Activated CD8-positive, alpha-beta memory T cell treated with anti-CD3 and anti-CD28 coated beads, Interleukin-2, amount 50 U/mL, for 24 hours (primary cell): ENCODE measurements at regions not wholly inside any gene's neighbourhood (a gene's known extent, or its start where the extent isn't known, plus 50 kb on each side); places are given as distances from the start of the nearest gene placed in this dataset.
"Not testable (repeated sequence)": the region's sequence is repeated elsewhere in the genome, so short reads cannot be mapped to it uniquely, and the experiment has no call there.

Source experiments
- DNase-seq: peaks from one replicate; pipeline ENCODE4 v3.0.0-alpha.2; 2020; ENCODE audit errors: extremely low read depth

DNA sequence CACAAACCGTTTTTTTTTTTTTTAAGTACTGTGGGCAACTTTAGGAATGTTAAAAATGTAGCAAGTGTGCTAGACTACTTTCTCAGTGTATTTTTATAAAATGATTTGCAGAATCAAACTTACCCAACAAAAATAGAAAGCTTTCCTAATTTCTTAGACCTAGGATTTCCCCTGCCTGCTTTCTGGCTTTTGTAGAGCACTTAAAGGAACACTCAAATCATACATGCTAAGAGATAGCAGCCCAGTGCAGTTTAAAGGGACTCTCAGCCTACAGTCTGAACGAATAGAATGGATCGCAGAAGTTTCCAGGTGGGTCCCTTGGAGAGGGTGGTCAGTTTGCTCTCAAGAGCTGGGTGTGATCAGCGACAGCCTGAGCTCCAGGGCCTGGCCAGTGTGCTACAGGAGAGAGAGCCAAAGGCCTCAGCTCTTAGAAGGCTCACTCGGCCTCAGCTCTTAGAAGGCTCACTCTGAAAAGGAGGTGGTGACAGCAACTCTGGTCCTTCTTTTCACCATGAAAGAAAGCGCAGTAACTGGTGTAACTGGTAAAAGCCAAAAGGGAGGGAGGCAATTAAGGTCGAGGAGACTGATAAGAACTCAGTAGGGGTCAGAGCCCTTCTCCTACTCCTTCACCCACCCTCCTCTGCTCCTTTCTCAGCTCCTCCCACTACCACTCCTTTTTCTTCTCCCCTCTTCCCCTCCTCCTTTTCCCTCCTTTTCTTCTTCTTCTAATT, 142.4 kb downstream of the ZFP64 start:
- DNase-seq: no peak

DNA sequence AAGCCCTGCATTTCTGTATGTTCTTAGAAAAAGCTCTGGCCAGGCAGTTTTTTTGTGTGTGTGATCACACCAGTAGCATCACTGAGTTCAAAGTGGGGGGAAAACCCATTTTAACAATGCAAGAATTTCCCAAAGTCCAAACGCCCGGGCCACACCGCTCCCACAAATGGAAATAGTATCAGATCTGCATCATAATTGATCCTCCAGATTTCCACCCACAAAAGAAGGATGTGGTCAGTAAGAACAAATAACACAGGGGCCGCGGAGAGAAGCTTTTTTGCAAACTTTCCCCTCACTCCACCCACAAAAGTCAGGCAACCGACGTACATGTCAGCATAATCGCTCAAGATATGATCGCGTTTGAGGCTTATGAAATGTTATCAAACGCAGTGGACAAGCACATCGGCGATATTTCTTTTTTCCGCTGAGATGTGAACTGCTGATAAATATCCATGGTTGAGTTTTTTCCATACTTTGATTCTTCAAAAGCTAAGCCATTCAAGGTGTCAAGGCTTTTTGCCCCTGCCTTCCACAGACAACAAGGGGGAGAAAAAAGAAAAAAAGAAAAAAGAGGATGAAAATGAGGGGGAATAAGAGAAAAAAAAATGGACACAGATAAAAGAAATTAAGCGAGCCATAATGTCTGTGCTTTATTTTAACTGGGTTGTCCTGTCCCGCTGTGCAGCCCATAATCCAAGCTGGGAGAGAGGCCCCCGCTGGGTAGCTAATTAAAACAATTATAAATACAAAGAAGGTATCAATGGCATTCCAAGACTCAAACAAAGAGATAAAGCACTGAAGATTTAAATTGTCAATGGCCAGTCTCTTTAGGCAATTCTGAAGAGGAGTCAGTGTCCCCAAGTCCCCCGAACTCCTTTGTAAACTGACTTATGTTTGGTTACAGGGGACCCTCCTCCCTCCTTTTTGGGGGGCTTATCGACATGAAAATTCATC, 143.5 kb downstream of the ZFP64 start:
- DNase-seq: peak; percentile 15

DNA sequence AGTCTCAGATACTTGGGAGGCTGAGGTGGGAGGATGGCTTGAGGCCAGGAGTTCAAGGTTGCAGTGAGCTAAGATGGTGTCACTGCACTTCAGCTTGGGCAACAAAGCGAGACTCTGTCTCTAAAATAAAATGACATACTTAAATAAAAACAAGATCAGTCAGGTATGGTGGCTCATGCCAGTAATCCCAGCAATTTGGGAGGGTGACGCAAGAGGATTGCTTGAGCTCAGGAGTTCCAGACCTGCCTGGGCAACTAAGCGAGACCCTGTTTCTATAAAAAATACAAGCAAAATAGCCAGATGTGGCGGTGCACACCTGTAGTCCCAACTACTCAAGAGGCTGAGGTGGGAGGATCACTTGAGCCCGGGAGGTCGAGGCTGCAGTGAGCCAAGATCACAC, 149.6 kb downstream of the ZFP64 start:
- no peak for DNase-seq

- no peak for DNase-seq
Measured at GRCh38 chr20:52039790-52040189, 151.8 kb downstream of the ZFP64 start.

DNA sequence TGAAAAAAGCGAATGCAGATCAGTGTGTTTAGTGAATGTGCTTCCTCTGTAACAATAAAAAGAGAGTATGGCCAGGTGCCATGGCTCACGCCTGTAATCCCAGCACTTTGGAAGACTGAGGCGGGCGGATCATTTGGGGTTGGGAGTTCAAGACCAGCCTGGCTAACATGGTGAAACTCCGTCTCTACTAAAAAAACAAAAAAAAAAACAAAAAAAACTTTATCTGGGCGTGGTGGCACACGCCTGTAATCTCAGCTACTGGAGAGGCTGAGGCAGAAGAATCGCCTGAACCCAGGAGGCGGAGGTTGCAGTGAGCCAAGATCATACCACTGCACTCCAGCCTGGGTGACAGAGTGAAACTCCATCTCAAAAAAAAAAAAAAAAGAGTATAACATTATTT, 152.9 kb downstream of the ZFP64 start:
- DNase-seq: not testable (repeated sequence)

GRCh38 chr20:52037370-52037769, 154.2 kb downstream of the ZFP64 start:
- no peak for DNase-seq

GRCh38 chr20:52035977-52036376, 155.6 kb downstream of the ZFP64 start:
- DNase-seq: no peak

DNA sequence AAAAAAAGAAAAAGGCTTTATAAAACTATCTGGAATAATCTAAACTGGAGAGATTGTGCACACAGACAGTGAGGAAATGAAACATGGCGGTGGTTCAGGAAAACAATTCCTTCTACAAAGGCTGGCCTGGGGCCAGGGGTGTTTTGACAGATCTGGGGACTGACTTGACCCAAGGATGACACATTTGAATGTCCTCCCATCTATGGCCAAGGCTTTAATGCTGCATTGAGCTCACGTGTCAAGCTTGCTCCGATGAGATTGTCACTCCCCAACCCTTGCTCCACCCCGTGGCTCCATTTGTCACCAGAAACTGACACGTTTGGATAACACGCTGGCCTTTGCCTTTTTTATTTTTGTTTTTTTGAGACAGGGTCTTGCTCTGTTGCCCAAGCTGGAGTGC, 156.1 kb downstream of the ZFP64 start:
- DNase-seq: no peak

DNA sequence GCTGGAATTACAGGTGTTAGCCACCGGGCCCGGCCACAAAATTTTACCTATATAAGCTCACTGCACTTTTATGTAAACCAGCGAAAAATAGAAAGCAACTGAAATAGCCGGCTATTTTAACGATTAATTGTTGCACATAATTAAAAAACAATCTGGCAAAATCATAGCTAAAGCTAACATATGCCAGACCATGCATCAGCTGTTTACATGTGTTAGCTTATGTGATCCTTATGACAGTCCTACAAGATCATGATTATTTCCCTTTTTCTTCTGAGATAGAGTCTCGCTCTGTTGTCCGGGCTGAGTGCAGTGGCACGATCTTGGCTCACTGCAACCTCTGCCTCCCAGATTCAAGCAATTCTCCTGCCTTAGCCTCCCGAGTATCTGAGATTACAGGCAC, 157.0 kb downstream of the ZFP64 start:
- DNase-seq: no peak

GRCh38 chr20:52033313-52033712, 158.3 kb downstream of the ZFP64 start:
- no peak for DNase-seq

GRCh38 chr20:52032304-52032683, 159.3 kb downstream of the ZFP64 start:
- not testable (repeated sequence) for DNase-seq

DNA sequence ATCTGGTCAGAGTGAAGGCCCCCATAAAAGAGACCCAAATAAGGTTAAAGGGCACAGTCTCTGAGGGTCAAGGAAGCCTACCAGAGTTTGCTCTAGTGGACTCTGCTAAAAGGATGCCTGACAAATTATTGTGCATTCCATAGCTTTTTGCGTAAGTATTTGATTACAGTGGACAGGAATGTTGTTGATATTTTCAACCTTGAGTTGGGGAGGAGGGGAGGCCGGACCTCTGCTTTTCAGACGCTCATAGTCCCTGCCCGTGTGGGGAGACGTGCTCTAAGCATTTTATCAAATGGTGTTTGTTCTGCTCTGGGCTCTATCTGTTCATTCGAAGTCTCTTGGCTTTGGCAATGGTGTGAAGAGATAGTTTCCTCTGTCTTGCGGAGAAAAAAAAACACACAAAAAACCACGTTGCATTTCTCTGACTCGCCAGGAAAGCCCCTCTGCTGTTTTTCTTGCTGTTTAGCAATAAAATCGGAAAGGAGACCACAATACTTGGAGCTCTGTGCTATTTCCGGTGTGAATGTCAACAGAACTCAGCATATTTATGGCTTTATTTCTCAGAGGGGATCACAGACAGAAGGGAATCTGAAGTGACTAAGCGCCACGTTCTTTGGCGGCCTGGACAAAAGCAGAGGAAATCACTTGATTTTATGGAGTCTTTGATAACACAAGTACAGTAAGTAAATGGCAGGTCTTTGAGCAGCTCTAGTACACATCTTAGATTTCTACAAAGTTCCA, 159.8 kb downstream of the ZFP64 start:
- DNase-seq: no peak

DNA sequence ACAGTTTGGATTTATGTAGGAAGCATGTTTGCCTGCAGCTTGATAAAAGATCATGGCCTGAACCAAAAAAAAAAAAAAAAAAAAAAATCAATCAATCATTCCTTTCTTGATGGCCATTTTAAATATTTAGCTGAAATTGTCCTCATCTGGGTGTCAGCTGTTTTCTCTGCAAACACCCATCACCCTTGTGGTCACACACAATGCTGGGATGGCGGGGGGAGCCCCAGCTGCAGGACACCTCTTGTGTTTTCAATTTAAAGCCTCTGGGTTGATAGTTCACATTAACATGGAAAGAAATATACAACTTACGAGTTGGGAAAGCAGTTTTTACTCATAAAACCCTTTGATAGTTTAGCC, 160.4 kb downstream of the ZFP64 start:
- DNase-seq: no peak

DNA sequence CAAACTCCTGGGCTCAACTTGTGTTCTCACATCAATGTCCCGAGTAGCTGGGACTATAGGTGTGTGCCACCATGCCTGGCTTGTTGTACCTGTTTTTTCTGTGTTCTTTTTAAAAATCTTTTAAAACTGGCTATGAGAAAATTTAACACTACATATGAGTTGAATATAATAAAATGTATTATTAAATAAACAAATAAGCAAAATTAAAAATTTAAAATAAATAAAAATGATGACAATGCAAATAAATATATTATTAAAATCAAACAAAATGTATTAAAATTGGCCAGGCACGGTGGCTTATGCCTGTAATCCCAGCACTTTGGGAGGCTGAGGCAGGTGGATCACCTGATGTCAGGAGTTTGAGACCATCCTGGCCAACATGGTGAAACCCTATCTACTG, 162.4 kb downstream of the ZFP64 start:
- not testable (repeated sequence) for DNase-seq

DNA sequence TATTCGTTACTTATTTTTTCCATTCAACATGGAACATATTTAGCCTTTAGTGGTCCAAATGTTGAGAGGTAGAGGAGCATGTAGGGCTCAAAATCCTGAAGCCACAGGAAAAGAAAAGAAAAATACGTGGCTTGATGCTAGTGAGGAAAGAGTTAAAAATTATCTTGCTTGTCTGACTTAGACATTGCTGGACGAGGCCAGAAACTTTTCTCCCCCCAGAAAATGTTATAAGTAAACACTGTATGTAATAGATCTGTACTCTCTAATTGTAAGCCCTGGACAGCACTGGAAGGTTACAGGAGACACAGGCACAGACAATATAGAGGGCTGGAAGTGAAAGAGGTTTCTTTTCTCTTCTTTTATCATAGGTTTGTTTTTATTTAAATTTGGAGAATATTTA, 165.6 kb downstream of the ZFP64 start:
- no peak for DNase-seq

DNA sequence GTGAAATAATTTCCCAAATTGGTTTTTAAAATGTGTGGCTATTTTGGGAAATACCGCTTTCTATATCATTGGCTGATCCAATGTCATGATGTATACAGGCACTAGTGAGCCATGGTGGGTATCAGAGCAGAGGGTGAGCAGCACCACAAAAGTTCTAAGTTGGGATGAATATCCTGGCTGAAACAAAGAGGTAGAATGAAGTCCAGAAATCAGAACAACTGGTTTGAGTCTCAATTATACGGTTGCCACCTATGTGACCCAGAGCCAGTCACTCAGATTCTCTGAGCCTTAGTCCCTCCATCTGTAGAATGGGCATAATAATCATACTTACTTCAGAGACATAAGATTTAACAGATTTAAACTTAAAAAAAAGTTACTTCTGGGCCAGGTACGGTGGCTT, 172.3 kb downstream of the ZFP64 start:
- DNase-seq: no peak

DNA sequence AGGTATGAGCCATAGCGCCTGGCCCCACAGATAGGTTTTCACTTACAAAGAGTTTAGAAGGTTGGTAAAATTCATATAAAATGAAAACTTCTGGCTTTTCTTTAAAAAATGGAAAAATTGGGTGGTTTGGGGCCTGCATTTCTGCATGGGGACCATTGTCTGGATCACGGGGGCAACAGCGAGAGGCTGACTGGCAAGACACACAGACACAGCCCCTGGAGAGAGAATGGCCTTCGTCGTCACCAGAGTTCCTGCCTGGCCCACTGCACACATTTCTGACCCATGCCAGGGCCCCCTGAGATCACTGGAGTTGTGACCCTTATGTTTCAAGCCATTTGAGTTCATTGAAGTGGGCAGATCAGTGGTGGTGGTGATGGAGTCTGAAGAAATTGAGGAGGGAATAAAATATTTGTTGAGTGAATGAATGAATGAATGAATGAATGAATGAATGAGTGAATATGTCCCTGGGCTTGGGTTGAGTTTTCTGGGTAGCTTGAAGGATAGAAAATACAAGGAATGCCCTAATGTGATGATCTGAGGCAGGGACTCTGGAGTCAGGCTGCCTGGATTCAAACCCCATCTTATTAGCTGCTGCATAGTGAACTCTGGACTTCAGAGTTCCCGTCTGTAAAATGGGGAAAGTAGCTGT, 173.8 kb downstream of the ZFP64 start:
- no peak for DNase-seq

GRCh38 chr20:52016022-52016421, 175.6 kb downstream of the ZFP64 start:
- no peak for DNase-seq

- DNase-seq: no peak
Measured at GRCh38 chr20:52015155-52015554, 176.4 kb downstream of the ZFP64 start.

- DNase-seq: no peak
Measured at GRCh38 chr20:52012079-52012478, 179.5 kb downstream of the ZFP64 start.

- DNase-seq: no peak
Measured at GRCh38 chr20:52011093-52011492, 180.5 kb downstream of the ZFP64 start.

- no peak for DNase-seq
Measured at GRCh38 chr20:52010541-52010940, 181.0 kb downstream of the ZFP64 start.
